ENCODE measurements at regions not wholly inside any gene's neighbourhood (a gene's known extent, or its start where the extent isn't known, plus 50 kb on each side); places are given as distances from the start of the nearest gene placed in this dataset.

- Histone ChIP-seq H3K9me3 (ENCODE audit: control insufficient read depth in 1 of 2, insufficient read depth in 1 of 2, low read depth in 1 of 2, low read length in 2 of 2) (no peaks in the 10 kb centered on the region), H3K4me3 (replicated peaks in 1 of 2; ENCODE audit: low read depth in 1 of 2, low read length in 2 of 2) (no peak overlapping the region), H3K36me3 (ENCODE audit: control insufficient read depth in 1 of 2, insufficient read depth in 2 of 2, low read length in 2 of 2) (no peaks in the 10 kb centered on the region), H3K27me3 (ENCODE audit: insufficient read depth, low read length) (peaks cover 13% of the 10 kb centered on the region; the same call in 1 of the 2 replicates), H3K79me2 (ENCODE audit: insufficient read depth, low read length) (no peaks in the 10 kb centered on the region), H3K27ac (ENCODE audit: low read depth, low read length) (no peak overlapping the region), H3K9ac (ENCODE audit: low read length) (no peak overlapping the region), H3K9me2 (ENCODE audit: insufficient read depth) (no peaks in the 10 kb centered on the region), H3K4me1 (ENCODE audit: control insufficient read depth in 1 of 2, insufficient read depth in 2 of 2, low read length in 2 of 2) (no peaks in the 10 kb centered on the region), H2AFZ (ENCODE audit: low read depth, low read length, poor library complexity, severe bottlenecking) (no peak overlapping the region), H4K20me1 (ENCODE audit: insufficient read depth) (no peaks in the 10 kb centered on the region), H3K4me2 (ENCODE audit: low read length) (no peak overlapping the region)
- DNase-seq (ENCODE audit: low read depth, low spot score) (no peak), ATAC-seq (no peak)
- intact Hi-C loops (cut with micrococcal nuclease) = no loop called here
- POLR2A ChIA-PET = no interaction called here
- CTCF ChIA-PET = no interaction called here
- RAD21 ChIA-PET (ENCODE audit: low non-redundant PET in 1 of 2, low total read pairs in 2 of 2, uncharacterized antibody in 2 of 2, unreplicated experiment in 2 of 2) = no interaction called here
- BruUV-seq (replicated peaks) = no TSS peak
- TF ChIP-seq SP1 (IDR thresholded peaks at IDR 0.05; ENCODE audit: low read depth) (no peak), ELF1 (IDR thresholded peaks at IDR 0.05; ENCODE audit: borderline replicate concordance, low read depth) (no peak), EZH2 (IDR thresholded peaks at IDR 0.05) (no peak), ZFX (IDR thresholded peaks at IDR 0.05) (no peak), POLR2AphosphoS5 (IDR thresholded peaks at IDR 0.05; ENCODE audit: low read depth, low read length) (no peak), RAD21 (IDR thresholded peaks at IDR 0.05; ENCODE audit: low read depth) (no peak), CEBPB (IDR thresholded peaks at IDR 0.05; ENCODE audit: low read depth) (no peak), POLR2A (IDR thresholded peaks at IDR 0.05; ENCODE audit: borderline replicate concordance, extremely low read depth, insufficient read depth, insufficient read length) (no peak), CBX3 (IDR thresholded peaks at IDR 0.05; ENCODE audit: low read depth) (no peak), ZBTB33 (IDR thresholded peaks at IDR 0.05; ENCODE audit: extremely low read depth, insufficient replicate concordance, low read length) (no peak), YY1 (IDR thresholded peaks at IDR 0.05; ENCODE audit: extremely low read depth, insufficient replicate concordance, low read depth, low read length) (no peak), ZNF274 (IDR thresholded peaks at IDR 0.05; ENCODE audit: low read depth, low read length) (no peak), SIN3A (IDR thresholded peaks at IDR 0.05; ENCODE audit: low read depth) (no peak), EZH2phosphoT487 (IDR thresholded peaks at IDR 0.05; ENCODE audit: borderline replicate concordance) (no peak), TCF7L2 (IDR thresholded peaks at IDR 0.05; ENCODE audit: borderline replicate concordance, extremely low read depth, insufficient read depth, insufficient read length) (no peak), CTCF (IDR thresholded peaks at IDR 0.05 in 2 of 3, conservative IDR thresholded peaks at IDR 0.05 in 1 of 3; ENCODE audit: borderline replicate concordance in 1 of 3, insufficient read depth in 1 of 3, low read depth in 2 of 3, low read length in 2 of 3) (no peak), REST (IDR thresholded peaks at IDR 0.05; ENCODE audit: low read depth) (no peak), EGR1 (IDR thresholded peaks at IDR 0.05; ENCODE audit: low read depth) (no peak), FOSL1 (IDR thresholded peaks at IDR 0.05; ENCODE audit: low read depth) (no peak), MAX (IDR thresholded peaks at IDR 0.05) (no peak)
These were observed 303.4 kb downstream of the RPS24 start for GRCh38 chr10:78337016-78337415.

Measured in HCT116 (cell line).